ENCODE measurements at regions not wholly inside any gene's neighbourhood (a gene's known extent, or its start where the extent isn't known, plus 50 kb on each side); places are given as distances from the start of the nearest gene placed in this dataset.

GRCh38 chr3:124666067-124666466 is 64.2 kb upstream of the UMPS start:
- TF ChIP-seq EZH2phosphoT487 (IDR thresholded peaks at IDR 0.05; ENCODE audit: borderline replicate concordance, low read depth, low read length) (no peak), CTCF (conservative IDR thresholded peaks at IDR 0.05; ENCODE audit: low read length) (no peak)

Data from OCI-LY7 (cell line).